ENCODE measurements at regions not wholly inside any gene's neighbourhood (a gene's known extent, or its start where the extent isn't known, plus 50 kb on each side); places are given as distances from the start of the nearest gene placed in this dataset.
"Not testable (repeated sequence)": the region's sequence is repeated elsewhere in the genome, so short reads cannot be mapped to it uniquely, and the experiment has no call there.

GRCh38 chr3:153856932-153857331, 264.3 kb upstream of the ARHGEF26 start:
- DNase-seq: no peak

GRCh38 chr3:153864793-153865192, 256.4 kb upstream of the ARHGEF26 start:
- no peak for DNase-seq

- no peak for DNase-seq
These were observed 254.3 kb upstream of the ARHGEF26 start for GRCh38 chr3:153866901-153867300.

- DNase-seq: not testable (repeated sequence)
These were observed 246.8 kb upstream of the ARHGEF26 start for GRCh38 chr3:153874348-153874747.

- no peak for DNase-seq
These were observed 240.7 kb upstream of the ARHGEF26 start for GRCh38 chr3:153880493-153880892.

- no peak for DNase-seq
These were observed 240.0 kb upstream of the ARHGEF26 start for GRCh38 chr3:153881201-153881600.

GRCh38 chr3:153885359-153885758, 235.8 kb upstream of the ARHGEF26 start:
- DNase-seq: no peak

GRCh38 chr3:153889905-153890334, 231.3 kb upstream of the ARHGEF26 start:
- DNase-seq: no peak

GRCh38 chr3:153892126-153892525, 229.1 kb upstream of the ARHGEF26 start:
- DNase-seq: no peak

- no peak for DNase-seq
These were observed 226.3 kb upstream of the ARHGEF26 start for GRCh38 chr3:153894857-153895256.

GRCh38 chr3:153896197-153896596, 225.0 kb upstream of the ARHGEF26 start:
- no peak for DNase-seq

GRCh38 chr3:153897025-153897723, 224.0 kb upstream of the ARHGEF26 start:
- no peak for DNase-seq

- DNase-seq: no peak
These were observed 223.3 kb upstream of the ARHGEF26 start for GRCh38 chr3:153897842-153898241.

GRCh38 chr3:153901152-153901551, 220.0 kb upstream of the ARHGEF26 start:
- DNase-seq: no peak

- no peak for DNase-seq
These were observed 219.2 kb upstream of the ARHGEF26 start for GRCh38 chr3:153901991-153902390.

- DNase-seq: no peak
These were observed 217.8 kb upstream of the ARHGEF26 start for GRCh38 chr3:153903430-153903829.

- DNase-seq: no peak
These were observed 214.8 kb upstream of the ARHGEF26 start for GRCh38 chr3:153906366-153906765.

- no peak for DNase-seq
These were observed 210.8 kb upstream of the ARHGEF26 start for GRCh38 chr3:153910387-153910786.

GRCh38 chr3:153911116-153911515, 210.1 kb upstream of the ARHGEF26 start:
- no peak for DNase-seq

GRCh38 chr3:153919773-153920172, 201.4 kb upstream of the ARHGEF26 start:
- DNase-seq: no peak

GRCh38 chr3:153921826-153922225, 199.4 kb upstream of the ARHGEF26 start:
- no peak for DNase-seq

GRCh38 chr3:153925841-153926514, 195.2 kb upstream of the ARHGEF26 start:
- DNase-seq: no peak

- DNase-seq: no peak
These were observed 194.1 kb upstream of the ARHGEF26 start for GRCh38 chr3:153927107-153927506.

GRCh38 chr3:153928851-153929250, 192.3 kb upstream of the ARHGEF26 start:
- no peak for DNase-seq

GRCh38 chr3:153933481-153933880, 187.7 kb upstream of the ARHGEF26 start:
- not testable (repeated sequence) for DNase-seq

Data from CD4-positive, alpha-beta T cell treated with Interferon gamma for 1 hour (primary cell).